ENCODE measurements at regions not wholly inside any gene's neighbourhood (a gene's known extent, or its start where the extent isn't known, plus 50 kb on each side); places are given as distances from the start of the nearest gene placed in this dataset.
A peak's percentile ranks its signal among the peaks of the same experiment; 100 is the strongest.

DNA sequence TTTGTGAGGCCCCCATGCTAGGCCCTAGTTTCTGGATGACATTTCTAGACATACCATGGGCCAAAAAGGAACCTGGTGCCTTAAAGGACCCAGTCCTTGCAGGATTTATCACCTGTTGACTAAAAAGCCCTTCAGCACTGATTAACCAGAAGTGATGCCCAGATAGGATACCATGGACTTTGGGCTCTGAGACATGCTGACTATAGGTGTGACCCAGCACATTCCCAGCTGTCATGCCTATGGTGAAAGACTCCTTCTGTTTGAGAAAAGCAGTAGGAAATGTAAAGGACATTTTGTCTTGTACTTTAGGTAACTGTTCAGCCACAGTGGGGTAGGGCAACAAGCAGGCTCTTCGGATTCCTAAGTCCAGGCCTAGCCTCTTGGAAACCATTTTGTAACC is 724.2 kb downstream of the CD109 start:
- H3K27me3 ChIP-seq: no peaks in the 10 kb centered on the region
- no peaks in the 10 kb centered on the region for H3K36me3 ChIP-seq
- no peak for TF ChIP-seq POLR2A (IDR thresholded peaks at IDR 0.05)
- TF ChIP-seq, protein P1, sequence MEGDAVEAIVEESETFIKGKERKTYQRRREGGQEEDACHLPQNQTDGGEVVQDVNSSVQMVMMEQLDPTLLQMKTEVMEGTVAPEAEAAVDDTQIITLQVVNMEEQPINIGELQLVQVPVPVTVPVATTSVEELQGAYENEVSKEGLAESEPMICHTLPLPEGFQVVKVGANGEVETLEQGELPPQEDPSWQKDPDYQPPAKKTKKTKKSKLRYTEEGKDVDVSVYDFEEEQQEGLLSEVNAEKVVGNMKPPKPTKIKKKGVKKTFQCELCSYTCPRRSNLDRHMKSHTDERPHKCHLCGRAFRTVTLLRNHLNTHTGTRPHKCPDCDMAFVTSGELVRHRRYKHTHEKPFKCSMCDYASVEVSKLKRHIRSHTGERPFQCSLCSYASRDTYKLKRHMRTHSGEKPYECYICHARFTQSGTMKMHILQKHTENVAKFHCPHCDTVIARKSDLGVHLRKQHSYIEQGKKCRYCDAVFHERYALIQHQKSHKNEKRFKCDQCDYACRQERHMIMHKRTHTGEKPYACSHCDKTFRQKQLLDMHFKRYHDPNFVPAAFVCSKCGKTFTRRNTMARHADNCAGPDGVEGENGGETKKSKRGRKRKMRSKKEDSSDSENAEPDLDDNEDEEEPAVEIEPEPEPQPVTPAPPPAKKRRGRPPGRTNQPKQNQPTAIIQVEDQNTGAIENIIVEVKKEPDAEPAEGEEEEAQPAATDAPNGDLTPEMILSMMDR (IDR thresholded peaks at IDR 0.05 in 4 of 5, conservative IDR thresholded peaks at IDR 0.05 in 1 of 5): no peak
- in situ Hi-C loops (cut with MboI; ENCODE audit: low sequenced_read_pairs in 4 of 4): loop anchor here in 2 of 4 donors (25.0 kb wide), 1 partner anchor 792 kb away; the partner anchor contains the start of gene COL12A1 (in 2 of the 2)
- no peak for DNase-seq
- H3K4me3 ChIP-seq: no peak overlapping the region
- H3K4me1 ChIP-seq: no peaks in the 10 kb centered on the region
- intact Hi-C loops (cut with DNase I; ENCODE audit: low total_unique reads): no loop called here
- no peak overlapping the region for H3K27ac ChIP-seq
- H3K9me3 ChIP-seq: no peaks in the 10 kb centered on the region
- ATAC-seq: no peak

DNA sequence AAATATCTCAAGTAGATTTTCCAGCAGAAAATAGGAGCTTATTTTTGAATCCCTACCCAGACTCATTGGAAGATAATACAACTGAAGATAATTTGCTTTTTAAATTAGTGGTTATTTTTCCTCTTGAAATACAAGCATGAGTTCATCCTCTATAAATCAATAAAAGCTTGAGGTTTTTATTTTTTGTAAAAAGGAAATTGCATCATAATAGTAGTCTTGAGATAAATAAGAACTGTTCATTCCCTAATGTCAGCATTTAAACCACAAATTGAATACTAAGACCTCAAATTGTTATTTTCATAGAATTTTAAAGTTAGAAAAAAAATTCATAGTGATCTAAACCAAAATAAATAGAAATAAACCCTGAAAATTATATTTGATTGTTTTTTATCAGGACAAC is 719.1 kb downstream of the CD109 start:
- H3K4me1 ChIP-seq: no peaks in the 10 kb centered on the region
- H3K9me3 ChIP-seq: no peaks in the 10 kb centered on the region
- intact Hi-C loops (cut with DNase I; ENCODE audit: low total_unique reads) (no loop called here), in situ Hi-C loops (cut with MboI; ENCODE audit: low sequenced_read_pairs in 4 of 4) (loop anchor here in 3 of 4 donors (10.0 to 25.0 kb wide), 2 partner anchors 790 to 797 kb away; partner anchors contain the start of gene COL12A1 (in 3 of the 3))
- H3K4me3 ChIP-seq: no peak overlapping the region
- ATAC-seq (no peak), DNase-seq (no peak)
- TF ChIP-seq, protein P1 (IDR thresholded peaks at IDR 0.05 in 4 of 5, conservative IDR thresholded peaks at IDR 0.05 in 1 of 5): no peak
- TF ChIP-seq POLR2A (IDR thresholded peaks at IDR 0.05): no peak
- no peaks in the 10 kb centered on the region for H3K27me3 ChIP-seq
- no peak overlapping the region for H3K27ac ChIP-seq
- no peaks in the 10 kb centered on the region for H3K36me3 ChIP-seq

DNA sequence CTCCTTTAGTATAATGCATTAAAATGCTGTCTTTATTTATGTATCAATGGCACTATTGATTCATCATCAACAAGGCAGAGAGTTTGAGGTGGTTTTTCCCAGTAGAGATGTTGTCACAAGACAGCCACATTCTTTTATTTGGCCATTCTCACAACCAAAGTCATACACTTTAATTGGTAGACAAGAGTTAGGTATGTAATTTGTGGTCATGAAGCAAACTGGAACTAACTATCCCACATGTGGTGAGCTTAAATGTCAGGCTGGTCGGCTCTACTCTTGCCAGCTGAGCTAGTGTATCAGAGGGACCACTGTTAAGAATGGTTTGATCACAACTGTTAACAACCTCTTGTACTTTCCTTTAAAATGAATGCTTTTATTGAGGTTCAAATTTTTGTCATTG is 714.6 kb downstream of the CD109 start:
- TF ChIP-seq POLR2A (IDR thresholded peaks at IDR 0.05): no peak
- TF ChIP-seq, protein P1 (IDR thresholded peaks at IDR 0.05 in 4 of 5, conservative IDR thresholded peaks at IDR 0.05 in 1 of 5): no peak
- H3K4me3 ChIP-seq: no peak overlapping the region
- H3K36me3 ChIP-seq: no peaks in the 10 kb centered on the region
- DNase-seq: no peak
- H3K4me1 ChIP-seq: no peaks in the 10 kb centered on the region
- H3K27ac ChIP-seq: no peak overlapping the region
- in situ Hi-C loops (cut with MboI; ENCODE audit: low sequenced_read_pairs in 4 of 4) (loop anchor here in 3 of 4 donors (10.0 to 25.0 kb wide), 2 partner anchors 794 to 802 kb away; partner anchors contain the start of gene COL12A1 (in 3 of the 3)), intact Hi-C loops (cut with DNase I; ENCODE audit: low total_unique reads) (no loop called here)
- no peak for ATAC-seq
- H3K9me3 ChIP-seq: no peaks in the 10 kb centered on the region
- no peaks in the 10 kb centered on the region for H3K27me3 ChIP-seq

DNA sequence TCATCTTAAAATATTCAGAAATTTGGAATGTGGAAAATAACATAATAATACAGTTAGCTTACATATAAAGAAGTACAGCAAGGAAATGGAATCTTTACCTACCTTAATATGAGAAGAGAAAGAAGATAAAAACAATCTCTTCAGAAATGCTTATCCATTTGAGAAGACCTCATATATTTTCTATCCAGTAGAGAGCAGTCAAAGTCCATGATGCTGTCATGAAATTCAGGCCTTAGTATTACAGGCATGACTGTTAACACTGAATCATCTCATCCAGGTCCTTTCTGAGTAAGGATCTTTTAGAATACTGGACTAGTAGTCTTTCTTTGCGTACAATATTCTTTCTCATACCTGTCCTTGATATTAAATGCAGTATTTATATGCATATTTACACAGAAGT is 713.4 kb downstream of the CD109 start:
- H3K27ac ChIP-seq: no peak overlapping the region
- in situ Hi-C loops (cut with MboI; ENCODE audit: low sequenced_read_pairs in 4 of 4): loop anchor here in 2 of 4 donors (25.0 kb wide), 1 partner anchor 803 kb away; the partner anchor contains the start of gene COL12A1 (in 2 of the 2)
- intact Hi-C loops (cut with DNase I; ENCODE audit: low total_unique reads): loop anchor here (2.0 kb wide), 1 partner anchor 799 kb away; no protein-coding TSS in a partner anchor
- no peaks in the 10 kb centered on the region for H3K36me3 ChIP-seq
- no peak overlapping the region for H3K4me3 ChIP-seq
- H3K4me1 ChIP-seq: no peaks in the 10 kb centered on the region
- DNase-seq (no peak), ATAC-seq (peak; percentile 56 to 68)
- H3K9me3 ChIP-seq: no peaks in the 10 kb centered on the region
- no peak for TF ChIP-seq POLR2A (IDR thresholded peaks at IDR 0.05)
- TF ChIP-seq, protein P1 (IDR thresholded peaks at IDR 0.05 in 4 of 5, conservative IDR thresholded peaks at IDR 0.05 in 1 of 5): peak in 1 of 5 experiments; percentile 22
- H3K27me3 ChIP-seq: no peaks in the 10 kb centered on the region
